ENCODE measurements at regions not wholly inside any gene's neighbourhood (a gene's known extent, or its start where the extent isn't known, plus 50 kb on each side); places are given as distances from the start of the nearest gene placed in this dataset.

DNA sequence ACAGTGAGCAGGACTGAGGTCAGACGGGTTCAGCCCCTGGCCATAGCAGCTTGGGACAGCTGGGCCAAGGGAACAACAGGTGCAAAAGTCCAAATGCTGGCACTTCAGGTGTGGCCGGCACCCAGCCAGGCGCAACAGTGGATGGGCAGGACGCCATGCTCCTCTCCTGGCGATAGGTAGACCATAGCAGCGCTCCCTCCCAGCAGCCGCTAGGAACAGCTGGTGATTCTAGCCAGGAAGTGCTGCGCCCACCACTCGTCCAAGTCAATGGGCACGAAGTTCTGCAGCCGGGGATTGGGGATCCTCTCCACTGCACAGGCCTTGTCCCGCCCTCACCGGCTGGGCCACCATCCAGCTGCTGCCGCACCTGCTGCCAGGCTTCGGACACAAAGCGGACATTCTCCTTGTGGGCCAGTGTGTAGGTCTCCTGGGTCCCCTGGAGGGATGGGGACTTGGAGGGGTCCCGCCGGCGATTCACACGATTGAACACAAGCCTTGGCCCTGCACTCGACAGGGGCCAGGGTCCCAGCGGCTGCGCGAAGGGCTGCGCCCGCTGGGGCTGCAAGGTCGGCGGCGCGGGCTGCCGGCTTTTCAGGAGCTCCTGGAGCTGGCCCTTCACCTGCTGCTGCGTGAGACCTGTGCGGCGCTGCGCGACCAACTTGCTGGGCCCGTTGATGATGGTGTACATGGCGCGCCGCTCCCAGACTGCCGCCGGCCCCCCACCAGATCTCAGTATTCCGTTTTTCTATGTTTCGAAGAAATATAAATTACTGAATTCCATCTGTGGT lies 227.5 kb upstream of the STK26 start:
- no peak overlapping the region for H3K9ac ChIP-seq (ENCODE audit: low read depth in 1 of 2, low read length in 2 of 2)
- H3K27me3 ChIP-seq (ENCODE audit: control insufficient read depth in 4 of 4, insufficient read depth in 4 of 4, low read length in 3 of 4), result peaks cover 0 to 3% (median 0%) of the 10 kb centered on the region in 4 donors
- peak overlapping the region in 1 of 3 donors; percentile 24 for H3K4me3 ChIP-seq (ENCODE audit: low read depth in 1 of 3, low read length in 3 of 3)
- WGBS, result 96% methylated on average over 44 of the region's 44 CpGs
- H3K9me3 ChIP-seq (ENCODE audit: control insufficient read depth in 4 of 4, low read length in 3 of 4), result no peaks in the 10 kb centered on the region
- H3K27ac ChIP-seq (ENCODE audit: low read depth in 1 of 2, low read length in 2 of 2), result no peak overlapping the region
- peaks cover 0 to 35% (median 22%) of the 10 kb centered on the region in 4 donors for H3K4me1 ChIP-seq (ENCODE audit: control insufficient read depth in 4 of 4, insufficient read depth in 4 of 4, low read length in 3 of 4)
- TF ChIP-seq SP1 (IDR thresholded peaks at IDR 0.05) (no peak), FOXA1 (IDR thresholded peaks at IDR 0.05) (no peak), GABPA (IDR thresholded peaks at IDR 0.05 in 1 of 2, conservative IDR thresholded peaks at IDR 0.05 in 1 of 2) (no peak), RXRA (IDR thresholded peaks at IDR 0.05) (peak in 1 of 2 donors; percentile 45), NR2F2 (IDR thresholded peaks at IDR 0.05) (no peak), EGR1 (IDR thresholded peaks at IDR 0.05; ENCODE audit: low read depth in 2 of 2) (no peak), RAD21 (IDR thresholded peaks at IDR 0.05) (no peak), TAF1 (conservative IDR thresholded peaks at IDR 0.05) (no peak), FOXA2 (IDR thresholded peaks at IDR 0.05) (no peak), HNF4A (conservative IDR thresholded peaks at IDR 0.05) (peak in 1 of 2 donors; percentile 45)
- TF ChIP-seq, protein P1, sequence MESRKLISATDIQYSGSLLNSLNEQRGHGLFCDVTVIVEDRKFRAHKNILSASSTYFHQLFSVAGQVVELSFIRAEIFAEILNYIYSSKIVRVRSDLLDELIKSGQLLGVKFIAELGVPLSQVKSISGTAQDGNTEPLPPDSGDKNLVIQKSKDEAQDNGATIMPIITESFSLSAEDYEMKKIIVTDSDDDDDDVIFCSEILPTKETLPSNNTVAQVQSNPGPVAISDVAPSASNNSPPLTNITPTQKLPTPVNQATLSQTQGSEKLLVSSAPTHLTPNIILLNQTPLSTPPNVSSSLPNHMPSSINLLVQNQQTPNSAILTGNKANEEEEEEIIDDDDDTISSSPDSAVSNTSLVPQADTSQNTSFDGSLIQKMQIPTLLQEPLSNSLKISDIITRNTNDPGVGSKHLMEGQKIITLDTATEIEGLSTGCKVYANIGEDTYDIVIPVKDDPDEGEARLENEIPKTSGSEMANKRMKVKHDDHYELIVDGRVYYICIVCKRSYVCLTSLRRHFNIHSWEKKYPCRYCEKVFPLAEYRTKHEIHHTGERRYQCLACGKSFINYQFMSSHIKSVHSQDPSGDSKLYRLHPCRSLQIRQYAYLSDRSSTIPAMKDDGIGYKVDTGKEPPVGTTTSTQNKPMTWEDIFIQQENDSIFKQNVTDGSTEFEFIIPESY (IDR thresholded peaks at IDR 0.05), result no peak
- TF ChIP-seq, protein P2, sequence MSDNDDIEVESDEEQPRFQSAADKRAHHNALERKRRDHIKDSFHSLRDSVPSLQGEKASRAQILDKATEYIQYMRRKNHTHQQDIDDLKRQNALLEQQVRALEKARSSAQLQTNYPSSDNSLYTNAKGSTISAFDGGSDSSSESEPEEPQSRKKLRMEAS (IDR thresholded peaks at IDR 0.05), result no peak
- DNase-seq (ENCODE audit: low spot score), result no peak
- peaks cover 0 to 2% (median 0%) of the 10 kb centered on the region in 4 donors for H3K36me3 ChIP-seq (ENCODE audit: control insufficient read depth in 4 of 4, insufficient read depth in 3 of 4, low read depth in 1 of 4, low read length in 3 of 4)

DNA sequence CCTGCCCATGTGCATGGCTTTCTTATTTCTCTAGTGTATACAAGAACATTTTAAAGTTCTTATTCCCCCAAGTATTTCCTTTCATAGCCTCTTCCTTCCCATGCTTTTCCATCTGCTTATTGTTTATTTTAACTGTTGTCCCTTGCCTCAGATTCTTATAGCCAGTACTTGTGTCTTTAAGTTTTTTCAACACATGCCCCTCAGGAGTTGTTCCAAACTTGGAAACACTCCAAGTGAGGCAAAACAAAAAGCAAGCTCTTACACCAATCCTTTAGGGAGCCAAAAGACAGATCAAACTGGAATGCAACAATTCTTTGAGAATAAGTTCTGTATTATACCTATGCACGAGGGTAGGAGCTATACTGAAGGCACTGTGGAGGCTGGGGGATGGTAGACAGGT lies 222.0 kb upstream of the STK26 start:
- WGBS, result 68% methylated on average over 1 of the region's 1 CpG
- Histone ChIP-seq H3K36me3 (ENCODE audit: control insufficient read depth in 4 of 4, insufficient read depth in 3 of 4, low read depth in 1 of 4, low read length in 3 of 4) (no peaks in the 10 kb centered on the region), H3K27me3 (ENCODE audit: control insufficient read depth in 4 of 4, insufficient read depth in 4 of 4, low read length in 3 of 4) (peaks cover 0 to 3% (median 0%) of the 10 kb centered on the region in 4 donors), H3K9ac (ENCODE audit: low read depth in 1 of 2, low read length in 2 of 2) (no peak overlapping the region), H3K4me3 (ENCODE audit: low read depth in 1 of 3, low read length in 3 of 3) (no peak overlapping the region), H3K9me3 (ENCODE audit: control insufficient read depth in 4 of 4, low read length in 3 of 4) (no peaks in the 10 kb centered on the region), H3K27ac (ENCODE audit: low read depth in 1 of 2, low read length in 2 of 2) (no peak overlapping the region), H3K4me1 (ENCODE audit: control insufficient read depth in 4 of 4, insufficient read depth in 4 of 4, low read length in 3 of 4) (peaks cover 0 to 13% (median 6%) of the 10 kb centered on the region in 4 donors)
- DNase-seq (ENCODE audit: low spot score), result no peak
- TF ChIP-seq FOXA1 (IDR thresholded peaks at IDR 0.05) (no peak), HNF4G (IDR thresholded peaks at IDR 0.05) (no peak), GABPA (IDR thresholded peaks at IDR 0.05 in 1 of 2, conservative IDR thresholded peaks at IDR 0.05 in 1 of 2) (no peak), HNF4A (conservative IDR thresholded peaks at IDR 0.05) (no peak), JUND (IDR thresholded peaks at IDR 0.05) (no peak), RXRA (IDR thresholded peaks at IDR 0.05) (no peak), RAD21 (IDR thresholded peaks at IDR 0.05) (no peak), TAF1 (conservative IDR thresholded peaks at IDR 0.05) (no peak), YY1 (IDR thresholded peaks at IDR 0.05) (no peak)
- TF ChIP-seq, protein P3, sequence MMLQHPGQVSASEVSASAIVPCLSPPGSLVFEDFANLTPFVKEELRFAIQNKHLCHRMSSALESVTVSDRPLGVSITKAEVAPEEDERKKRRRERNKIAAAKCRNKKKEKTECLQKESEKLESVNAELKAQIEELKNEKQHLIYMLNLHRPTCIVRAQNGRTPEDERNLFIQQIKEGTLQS (IDR thresholded peaks at IDR 0.05), result no peak
- TF ChIP-seq, protein P4, sequence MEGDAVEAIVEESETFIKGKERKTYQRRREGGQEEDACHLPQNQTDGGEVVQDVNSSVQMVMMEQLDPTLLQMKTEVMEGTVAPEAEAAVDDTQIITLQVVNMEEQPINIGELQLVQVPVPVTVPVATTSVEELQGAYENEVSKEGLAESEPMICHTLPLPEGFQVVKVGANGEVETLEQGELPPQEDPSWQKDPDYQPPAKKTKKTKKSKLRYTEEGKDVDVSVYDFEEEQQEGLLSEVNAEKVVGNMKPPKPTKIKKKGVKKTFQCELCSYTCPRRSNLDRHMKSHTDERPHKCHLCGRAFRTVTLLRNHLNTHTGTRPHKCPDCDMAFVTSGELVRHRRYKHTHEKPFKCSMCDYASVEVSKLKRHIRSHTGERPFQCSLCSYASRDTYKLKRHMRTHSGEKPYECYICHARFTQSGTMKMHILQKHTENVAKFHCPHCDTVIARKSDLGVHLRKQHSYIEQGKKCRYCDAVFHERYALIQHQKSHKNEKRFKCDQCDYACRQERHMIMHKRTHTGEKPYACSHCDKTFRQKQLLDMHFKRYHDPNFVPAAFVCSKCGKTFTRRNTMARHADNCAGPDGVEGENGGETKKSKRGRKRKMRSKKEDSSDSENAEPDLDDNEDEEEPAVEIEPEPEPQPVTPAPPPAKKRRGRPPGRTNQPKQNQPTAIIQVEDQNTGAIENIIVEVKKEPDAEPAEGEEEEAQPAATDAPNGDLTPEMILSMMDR (IDR thresholded peaks at IDR 0.05; ENCODE audit: low read depth, low read length, missing input control), result no peak
- TF ChIP-seq, protein P1 (IDR thresholded peaks at IDR 0.05), result no peak

All from liver (tissue), 8 donors.